ENCODE measurements at regions not wholly inside any gene's neighbourhood (a gene's known extent, or its start where the extent isn't known, plus 50 kb on each side); places are given as distances from the start of the nearest gene placed in this dataset.
A peak's percentile ranks its signal among the peaks of the same experiment; 100 is the strongest.
"Not testable (repeated sequence)": the region's sequence is repeated elsewhere in the genome, so short reads cannot be mapped to it uniquely, and the experiment has no call there.

DNA sequence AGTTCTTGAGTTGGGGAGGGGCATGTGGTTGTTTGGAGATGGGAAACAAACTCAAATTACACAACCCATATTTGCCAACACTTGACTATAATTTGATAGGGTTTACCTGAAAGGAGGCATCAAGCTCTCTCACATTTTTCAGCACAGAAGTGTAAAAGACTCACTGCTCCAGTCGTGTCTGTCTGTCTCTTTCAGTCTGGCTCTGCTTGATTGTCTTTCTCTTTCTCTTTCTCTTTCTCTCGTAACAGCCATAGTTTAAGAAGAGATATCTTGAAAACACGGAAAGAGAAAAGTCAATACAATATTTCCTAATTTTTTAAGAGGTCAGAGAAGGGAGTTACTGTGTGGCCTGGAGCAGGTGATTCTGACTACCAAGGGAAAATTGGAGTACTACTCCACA is 413.6 kb upstream of the CXorf51A start:
- Histone ChIP-seq H3K4me3 (ENCODE audit: low read length) (peak overlapping the region; percentile 33; the same call in 1 of the 2 replicates), H3K9me3 (replicated peaks; ENCODE audit: insufficient read depth, low read length) (no peaks in the 10 kb centered on the region), H3K36me3 (replicated peaks; ENCODE audit: insufficient read depth, low read length) (no peaks in the 10 kb centered on the region), H3K27ac (ENCODE audit: low read length) (no peak overlapping the region), H3K79me2 (ENCODE audit: low read length) (no peaks in the 10 kb centered on the region), H3K27me3 (replicated peaks; ENCODE audit: insufficient read depth, low read length) (no peaks in the 10 kb centered on the region), H3K4me1 (ENCODE audit: low read length) (no peaks in the 10 kb centered on the region), H3K4me2 (ENCODE audit: low read depth, low read length) (peak overlapping the region; percentile 53), H3K9ac (ENCODE audit: low read length) (peak overlapping the region; percentile 18; the same call in 1 of the 2 replicates), H2AFZ (ENCODE audit: low read length) (peak overlapping the region; percentile 43), H4K20me1 (ENCODE audit: insufficient read depth, low read length) (no peaks in the 10 kb centered on the region), H3F3A (ENCODE audit: insufficient read depth, low read length) (no peaks in the 10 kb centered on the region), H3K9me2 (replicated peaks; ENCODE audit: insufficient read depth, low read length) (no peaks in the 10 kb centered on the region)
- TF ChIP-seq EZH2 (optimal IDR thresholded peaks at IDR 0.05; ENCODE audit: low read depth, low read length) (no peak), EZH2phosphoT487 (IDR thresholded peaks at IDR 0.05; ENCODE audit: low read length) (no peak), CTCF (IDR thresholded peaks at IDR 0.05; ENCODE audit: low read length) (no peak)
- DNase-seq: peak; percentile 46

- no peak for DNase-seq
- Histone ChIP-seq H3K27me3 (replicated peaks; ENCODE audit: insufficient read depth, low read length) (no peaks in the 10 kb centered on the region), H3K9me2 (replicated peaks; ENCODE audit: insufficient read depth, low read length) (no peaks in the 10 kb centered on the region), H3K27ac (ENCODE audit: low read length) (no peak overlapping the region), H3K4me2 (ENCODE audit: low read depth, low read length) (no peak overlapping the region), H3K4me1 (ENCODE audit: low read length) (no peaks in the 10 kb centered on the region), H3K36me3 (replicated peaks; ENCODE audit: insufficient read depth, low read length) (no peaks in the 10 kb centered on the region), H3K4me3 (ENCODE audit: low read length) (no peak overlapping the region), H2AFZ (ENCODE audit: low read length) (no peak overlapping the region), H3K79me2 (ENCODE audit: low read length) (no peaks in the 10 kb centered on the region), H4K20me1 (ENCODE audit: insufficient read depth, low read length) (no peaks in the 10 kb centered on the region), H3F3A (ENCODE audit: insufficient read depth, low read length) (no peaks in the 10 kb centered on the region), H3K9me3 (replicated peaks; ENCODE audit: insufficient read depth, low read length) (no peaks in the 10 kb centered on the region), H3K9ac (ENCODE audit: low read length) (no peak overlapping the region)
- TF ChIP-seq EZH2phosphoT487 (IDR thresholded peaks at IDR 0.05; ENCODE audit: low read length): no peak
- no peak for TF ChIP-seq CTCF (IDR thresholded peaks at IDR 0.05; ENCODE audit: low read length)
- TF ChIP-seq EZH2 (optimal IDR thresholded peaks at IDR 0.05; ENCODE audit: low read depth, low read length): no peak
Observed at GRCh38 chrX:147226801-147227200, 412.3 kb upstream of the CXorf51A start.

- no peaks in the 10 kb centered on the region for H3F3A ChIP-seq (ENCODE audit: insufficient read depth, low read length)
- no peaks in the 10 kb centered on the region for H3K79me2 ChIP-seq (ENCODE audit: low read length)
- no peak overlapping the region for H3K27ac ChIP-seq (ENCODE audit: low read length)
- no peak overlapping the region for H3K9ac ChIP-seq (ENCODE audit: low read length)
- no peaks in the 10 kb centered on the region for H3K9me3 ChIP-seq (replicated peaks; ENCODE audit: insufficient read depth, low read length)
- no peak for TF ChIP-seq EZH2 (optimal IDR thresholded peaks at IDR 0.05; ENCODE audit: low read depth, low read length)
- no peak for TF ChIP-seq EZH2phosphoT487 (IDR thresholded peaks at IDR 0.05; ENCODE audit: low read length)
- TF ChIP-seq CTCF (IDR thresholded peaks at IDR 0.05; ENCODE audit: low read length): no peak
- H2AFZ ChIP-seq (ENCODE audit: low read length): no peak overlapping the region
- DNase-seq: no peak
- H4K20me1 ChIP-seq (ENCODE audit: insufficient read depth, low read length): no peaks in the 10 kb centered on the region
- no peaks in the 10 kb centered on the region for H3K27me3 ChIP-seq (replicated peaks; ENCODE audit: insufficient read depth, low read length)
- H3K36me3 ChIP-seq (replicated peaks; ENCODE audit: insufficient read depth, low read length): no peaks in the 10 kb centered on the region
- no peak overlapping the region for H3K4me2 ChIP-seq (ENCODE audit: low read depth, low read length)
- H3K9me2 ChIP-seq (replicated peaks; ENCODE audit: insufficient read depth, low read length): no peaks in the 10 kb centered on the region
- H3K4me1 ChIP-seq (ENCODE audit: low read length): no peaks in the 10 kb centered on the region
- H3K4me3 ChIP-seq (ENCODE audit: low read length): no peak overlapping the region
Observed at GRCh38 chrX:147217334-147217733, 402.8 kb upstream of the CXorf51A start.

DNA sequence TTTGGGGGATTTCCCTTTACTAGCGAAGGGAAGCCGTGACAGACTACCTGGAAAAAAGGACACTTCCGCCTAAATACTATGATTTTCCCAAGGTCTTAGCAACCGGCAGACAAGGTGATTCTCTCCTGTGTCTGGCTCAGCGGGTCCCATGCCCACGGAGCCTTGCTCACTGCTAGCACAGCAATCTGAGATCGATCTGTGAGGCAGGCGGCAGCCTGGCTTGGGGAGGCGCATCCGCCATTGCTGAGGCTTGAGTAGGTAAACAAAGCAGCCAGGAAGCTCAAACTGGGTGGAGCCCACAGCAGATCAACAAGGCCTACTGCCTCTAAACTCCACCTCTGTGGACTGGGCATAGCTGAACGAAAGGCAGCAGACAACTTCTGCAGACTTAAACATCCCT is 385.9 kb upstream of the CXorf51A start:
- H3K27me3 ChIP-seq (replicated peaks; ENCODE audit: insufficient read depth, low read length); H3K4me2 ChIP-seq (ENCODE audit: low read depth, low read length); H2AFZ ChIP-seq (ENCODE audit: low read length); DNase-seq; H3F3A ChIP-seq (ENCODE audit: insufficient read depth, low read length); H4K20me1 ChIP-seq (ENCODE audit: insufficient read depth, low read length); H3K9me2 ChIP-seq (replicated peaks; ENCODE audit: insufficient read depth, low read length); H3K79me2 ChIP-seq (ENCODE audit: low read length); H3K9me3 ChIP-seq (replicated peaks; ENCODE audit: insufficient read depth, low read length); H3K9ac ChIP-seq (ENCODE audit: low read length); H3K36me3 ChIP-seq (replicated peaks; ENCODE audit: insufficient read depth, low read length); H3K27ac ChIP-seq (ENCODE audit: low read length); H3K4me3 ChIP-seq (ENCODE audit: low read length); H3K4me1 ChIP-seq (ENCODE audit: low read length): not testable (repeated sequence)
